AG09309 (cell line): ENCODE measurements at regions not wholly inside any gene's neighbourhood (a gene's known extent, or its start where the extent isn't known, plus 50 kb on each side); places are given as distances from the start of the nearest gene placed in this dataset.

Experiments used
- DNase-seq: peaks from one replicate; pipeline ENCODE4 v3.0.0-alpha.2; 2010; ENCODE audit warnings: low read depth
- H3K4me3 ChIP-seq: 2 replicates; pipeline ENCODE4 v1.5.1; 2011; ENCODE audit warnings: mild to moderate bottlenecking, low read depth, low read length, moderate library complexity; ENCODE audit not compliant: control insufficient read depth
- CTCF ChIP-seq: IDR thresholded peaks from 2 replicates; pipeline ENCODE4 v1.5.1; 2011; ENCODE audit warnings: mild to moderate bottlenecking, low read depth, low read length, inconsistent platforms; ENCODE audit not compliant: insufficient read depth, control insufficient read depth; ENCODE audit errors: missing control alignments

- no peak for DNase-seq
- TF ChIP-seq CTCF = no peak
- no peak overlapping the region for H3K4me3 ChIP-seq
These were observed 1765.9 kb downstream of the PLA2G4A start for GRCh38 chr1:188594542-188595235.

- no peak for TF ChIP-seq CTCF
- no peak for DNase-seq
- H3K4me3 ChIP-seq = no peak overlapping the region
These were observed 1770.6 kb downstream of the PLA2G4A start for GRCh38 chr1:188599313-188599712.

- no peak for TF ChIP-seq CTCF
- no peak overlapping the region for H3K4me3 ChIP-seq
- no peak for DNase-seq
These were observed 1782.7 kb downstream of the PLA2G4A start for GRCh38 chr1:188611432-188611831.

- no peak for TF ChIP-seq CTCF
- no peak overlapping the region for H3K4me3 ChIP-seq
- no peak for DNase-seq
These were observed 1786.6 kb downstream of the PLA2G4A start for GRCh38 chr1:188615321-188615720.

GRCh38 chr1:188620236-188620635 lies 1791.5 kb downstream of the PLA2G4A start:
- H3K4me3 ChIP-seq = no peak overlapping the region
- no peak for TF ChIP-seq CTCF
- no peak for DNase-seq

- DNase-seq = no peak
- TF ChIP-seq CTCF = no peak
These were observed 1812.9 kb downstream of the PLA2G4A start for GRCh38 chr1:188641566-188642211.

More at GRCh38 chr1:188641566-188642211, 1812.9 kb downstream of the PLA2G4A start:
- H3K4me3 ChIP-seq = no peak overlapping the region
